ENCODE measurements at regions not wholly inside any gene's neighbourhood (a gene's known extent, or its start where the extent isn't known, plus 50 kb on each side); places are given as distances from the start of the nearest gene placed in this dataset.

DNA sequence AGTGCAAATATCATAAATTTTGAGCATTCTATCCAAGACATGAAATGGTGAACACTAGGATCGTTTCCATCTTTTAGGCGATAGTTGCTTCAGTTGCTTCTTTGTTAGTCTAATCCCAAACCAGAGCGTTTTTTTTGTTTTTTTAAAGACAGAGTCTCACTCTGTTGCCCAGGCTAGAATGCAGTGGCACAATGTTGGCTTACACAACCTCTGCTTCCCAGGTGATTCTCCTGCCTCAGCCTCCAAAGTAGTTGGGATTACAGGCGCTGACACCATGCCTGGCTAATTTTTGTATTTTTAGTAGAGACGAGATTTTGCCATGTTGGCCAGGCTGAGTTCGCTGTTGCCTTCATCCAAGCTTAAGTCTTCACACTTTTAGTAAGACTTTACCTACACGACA lies 265.3 kb downstream of the SHQ1 start:
- no peak for TF ChIP-seq EZH2 (IDR thresholded peaks at IDR 0.05; ENCODE audit: borderline replicate concordance)
- TF ChIP-seq, protein P1, sequence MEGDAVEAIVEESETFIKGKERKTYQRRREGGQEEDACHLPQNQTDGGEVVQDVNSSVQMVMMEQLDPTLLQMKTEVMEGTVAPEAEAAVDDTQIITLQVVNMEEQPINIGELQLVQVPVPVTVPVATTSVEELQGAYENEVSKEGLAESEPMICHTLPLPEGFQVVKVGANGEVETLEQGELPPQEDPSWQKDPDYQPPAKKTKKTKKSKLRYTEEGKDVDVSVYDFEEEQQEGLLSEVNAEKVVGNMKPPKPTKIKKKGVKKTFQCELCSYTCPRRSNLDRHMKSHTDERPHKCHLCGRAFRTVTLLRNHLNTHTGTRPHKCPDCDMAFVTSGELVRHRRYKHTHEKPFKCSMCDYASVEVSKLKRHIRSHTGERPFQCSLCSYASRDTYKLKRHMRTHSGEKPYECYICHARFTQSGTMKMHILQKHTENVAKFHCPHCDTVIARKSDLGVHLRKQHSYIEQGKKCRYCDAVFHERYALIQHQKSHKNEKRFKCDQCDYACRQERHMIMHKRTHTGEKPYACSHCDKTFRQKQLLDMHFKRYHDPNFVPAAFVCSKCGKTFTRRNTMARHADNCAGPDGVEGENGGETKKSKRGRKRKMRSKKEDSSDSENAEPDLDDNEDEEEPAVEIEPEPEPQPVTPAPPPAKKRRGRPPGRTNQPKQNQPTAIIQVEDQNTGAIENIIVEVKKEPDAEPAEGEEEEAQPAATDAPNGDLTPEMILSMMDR (IDR thresholded peaks at IDR 0.05; ENCODE audit: poor library complexity) = no peak
- TF ChIP-seq EZH2phosphoT487 (IDR thresholded peaks at IDR 0.05; ENCODE audit: low read depth, severe bottlenecking, unreplicated experiment) = no peak

All from hepatocyte (in vitro differentiated cells).